NCI-H510A (cell line): ENCODE measurements at regions not wholly inside any gene's neighbourhood (a gene's known extent, or its start where the extent isn't known, plus 50 kb on each side); places are given as distances from the start of the nearest gene placed in this dataset.
"Not testable (repeated sequence)": the region's sequence is repeated elsewhere in the genome, so short reads cannot be mapped to it uniquely, and the experiment has no call there.

Experiments
- DNase-seq: peaks from one replicate; lab custom pipeline; 2025; lab: John Stamatoyannopoulos, UW

DNA sequence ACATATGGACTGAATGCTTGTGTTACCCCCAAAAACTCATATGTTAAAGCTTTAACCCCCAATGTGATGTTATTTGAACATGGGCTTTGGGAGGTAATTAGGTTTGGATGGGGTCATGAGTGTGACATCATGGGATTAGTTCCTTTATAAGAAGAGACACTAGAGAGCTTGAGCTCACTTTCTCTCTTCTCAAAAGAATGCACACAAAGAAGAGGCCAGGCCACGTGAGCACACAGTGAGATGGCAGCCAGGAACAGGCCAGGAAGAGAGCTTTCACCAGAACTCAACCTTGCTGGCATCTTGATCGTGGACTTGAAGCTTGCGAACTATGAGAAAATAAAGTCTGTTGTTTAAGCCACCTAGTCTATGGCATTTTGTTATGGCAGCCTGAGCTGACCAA, 360.6 kb downstream of the NR2F1-AS1 start:
- DNase-seq, result no peak

DNA sequence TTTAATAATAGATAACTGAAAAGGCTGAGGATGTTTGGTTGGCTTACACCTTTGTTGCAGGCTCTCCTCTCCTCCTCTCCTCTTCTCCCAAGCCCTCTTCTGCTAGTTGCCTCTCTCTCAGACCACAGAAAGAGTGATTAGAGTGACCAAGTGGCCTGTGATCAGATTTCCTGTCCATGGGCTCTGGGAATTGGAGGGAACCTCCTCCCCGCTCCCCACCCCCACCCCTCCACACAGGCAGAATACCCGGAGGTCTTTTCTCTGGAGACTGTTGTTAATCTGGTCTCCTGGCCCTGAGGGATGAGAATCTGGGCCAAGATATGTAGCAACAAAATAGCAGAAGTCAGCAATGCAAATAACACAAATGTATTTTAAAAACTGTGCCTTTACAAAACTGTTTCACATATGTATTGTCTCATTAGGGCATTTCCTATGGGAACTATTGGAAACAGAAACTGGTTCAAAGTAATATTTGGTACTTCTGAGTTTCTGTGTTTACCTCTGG, 361.3 kb downstream of the NR2F1-AS1 start:
- DNase-seq, result no peak

DNA sequence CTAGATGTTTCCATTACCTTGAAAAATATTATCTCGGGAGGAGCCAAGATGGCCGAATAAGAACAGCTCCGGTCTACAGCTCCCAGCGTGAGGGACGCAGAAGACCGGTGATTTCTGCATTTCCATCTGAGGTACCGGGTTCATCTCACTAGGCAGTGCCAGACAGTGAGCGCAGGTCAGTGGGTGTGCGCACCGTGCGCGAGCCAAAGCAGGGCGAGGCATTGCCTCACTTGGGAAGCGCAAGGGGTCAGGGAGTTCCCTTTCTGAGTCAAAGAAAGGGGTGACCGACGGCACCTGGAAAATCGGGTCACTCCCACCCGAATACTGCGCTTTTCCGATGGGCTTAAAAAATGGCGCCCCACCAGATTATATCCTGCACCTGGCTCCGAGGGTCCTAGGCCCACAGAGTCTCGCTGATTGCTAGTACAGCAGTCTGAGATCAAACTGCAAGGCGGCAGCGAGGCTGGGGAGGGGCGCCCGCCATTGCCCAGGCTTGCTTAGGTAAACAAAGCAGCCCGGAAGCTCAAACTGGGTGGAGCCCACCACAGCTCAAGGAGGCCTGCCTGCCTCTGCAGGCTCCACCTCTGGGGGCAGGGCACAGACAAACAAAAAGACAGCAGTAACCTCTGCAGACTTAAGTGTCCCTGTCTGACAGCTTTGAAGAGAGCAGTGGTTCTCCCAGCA, 367.8 kb downstream of the NR2F1-AS1 start:
- not testable (repeated sequence) for DNase-seq

DNA sequence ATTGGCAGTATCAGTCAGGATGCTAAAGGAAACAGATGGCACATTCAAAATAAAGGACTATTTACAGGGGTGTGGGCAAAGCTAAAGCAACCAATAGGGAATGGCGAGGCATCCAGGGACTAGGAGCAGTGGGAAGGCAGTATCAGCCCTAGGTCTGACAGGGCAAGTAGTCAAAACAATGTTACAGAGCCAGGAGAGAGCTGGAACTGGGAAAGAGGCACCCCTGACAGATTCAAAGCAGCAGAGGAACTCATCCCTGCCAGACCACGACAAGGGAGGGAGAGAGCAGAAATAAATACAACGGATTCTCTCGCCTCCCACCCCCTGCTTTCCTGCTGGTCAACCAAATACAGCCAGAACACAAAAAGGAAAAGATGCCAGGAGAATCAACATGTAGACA, 371.5 kb downstream of the NR2F1-AS1 start:
- DNase-seq, result no peak

DNA sequence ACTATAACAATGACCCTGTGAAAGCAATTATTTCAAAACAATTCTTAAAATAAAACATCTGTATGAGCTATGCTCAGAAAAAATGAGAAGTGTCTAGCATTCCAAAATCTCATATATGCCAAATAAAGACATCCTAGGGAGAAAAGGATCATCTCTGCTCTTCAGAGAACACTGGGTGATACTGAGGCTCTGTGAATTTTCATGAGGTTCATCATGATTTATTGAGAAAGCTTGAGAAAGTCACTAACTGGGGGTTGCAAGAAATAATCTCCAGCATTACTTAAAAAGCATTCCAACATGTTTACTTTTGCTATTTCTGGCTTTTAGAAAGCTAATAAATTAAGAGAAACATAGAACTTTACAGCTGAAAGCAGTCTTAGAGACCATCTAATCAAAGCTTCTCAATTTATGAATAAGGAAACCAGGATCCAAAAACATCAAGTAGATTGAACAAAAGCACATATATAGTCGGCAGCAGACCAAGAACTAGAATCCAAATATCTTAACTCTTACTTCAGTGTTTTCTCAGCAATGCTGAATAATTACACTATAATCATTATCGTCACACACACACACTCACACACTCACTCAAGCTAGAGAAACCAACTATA, 372.8 kb downstream of the NR2F1-AS1 start:
- no peak for DNase-seq

DNA sequence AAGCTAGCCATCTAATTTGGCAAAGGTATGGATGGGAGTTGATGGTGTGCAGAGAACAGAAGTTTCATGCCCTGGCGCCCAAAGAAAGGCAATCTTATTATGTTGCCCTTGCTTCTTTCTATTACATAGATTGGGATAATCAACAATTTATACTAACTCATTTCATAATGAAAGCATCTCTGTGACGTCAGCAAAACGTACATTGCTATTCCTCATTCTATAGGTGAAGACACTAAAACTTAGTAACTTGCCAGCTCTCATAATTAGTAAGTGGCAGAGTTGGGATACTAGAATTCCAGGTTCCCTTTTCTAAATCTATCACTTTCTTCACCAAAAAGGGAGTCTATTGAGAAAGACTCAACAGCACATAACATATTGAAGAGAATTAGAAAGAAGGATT, 374.8 kb downstream of the NR2F1-AS1 start:
- no peak for DNase-seq

DNA sequence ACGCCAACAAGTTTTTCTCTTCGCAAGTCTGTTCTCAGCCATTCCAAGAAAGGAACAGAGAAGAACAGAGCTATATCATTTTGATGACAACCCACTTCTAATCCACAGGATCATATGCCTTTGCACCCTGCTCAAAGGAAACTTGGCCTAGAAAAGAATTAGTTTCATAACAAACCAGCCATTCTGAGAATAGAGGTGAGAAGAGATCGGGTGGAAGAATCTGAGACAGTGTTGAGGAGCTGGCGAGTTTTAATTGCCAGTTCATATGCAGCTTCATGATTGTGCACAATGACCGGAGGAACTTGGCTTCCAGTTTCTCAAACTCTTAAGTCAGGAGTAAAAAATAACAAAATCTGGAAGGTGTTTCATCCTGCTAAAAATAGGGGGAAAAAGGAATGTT, 380.0 kb downstream of the NR2F1-AS1 start:
- no peak for DNase-seq

DNA sequence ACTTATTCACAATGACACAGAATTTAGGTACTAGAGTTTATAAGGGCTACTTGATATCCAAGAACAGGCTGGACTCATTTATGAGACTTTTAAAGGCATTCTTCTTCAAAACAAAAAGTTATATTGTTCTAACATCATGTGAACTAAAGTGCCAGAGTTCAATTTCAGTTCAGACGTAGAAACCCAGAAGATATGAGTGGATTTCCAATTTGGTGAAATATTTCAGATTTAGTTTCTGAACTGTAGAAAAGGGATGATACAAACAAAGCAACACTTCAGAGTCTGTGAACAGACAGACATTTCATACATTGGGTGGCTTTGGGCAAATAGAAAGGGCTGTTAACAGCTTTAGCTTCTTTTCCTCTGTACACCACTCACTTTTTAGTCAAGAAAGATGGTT, 384.0 kb downstream of the NR2F1-AS1 start:
- DNase-seq, result no peak

DNA sequence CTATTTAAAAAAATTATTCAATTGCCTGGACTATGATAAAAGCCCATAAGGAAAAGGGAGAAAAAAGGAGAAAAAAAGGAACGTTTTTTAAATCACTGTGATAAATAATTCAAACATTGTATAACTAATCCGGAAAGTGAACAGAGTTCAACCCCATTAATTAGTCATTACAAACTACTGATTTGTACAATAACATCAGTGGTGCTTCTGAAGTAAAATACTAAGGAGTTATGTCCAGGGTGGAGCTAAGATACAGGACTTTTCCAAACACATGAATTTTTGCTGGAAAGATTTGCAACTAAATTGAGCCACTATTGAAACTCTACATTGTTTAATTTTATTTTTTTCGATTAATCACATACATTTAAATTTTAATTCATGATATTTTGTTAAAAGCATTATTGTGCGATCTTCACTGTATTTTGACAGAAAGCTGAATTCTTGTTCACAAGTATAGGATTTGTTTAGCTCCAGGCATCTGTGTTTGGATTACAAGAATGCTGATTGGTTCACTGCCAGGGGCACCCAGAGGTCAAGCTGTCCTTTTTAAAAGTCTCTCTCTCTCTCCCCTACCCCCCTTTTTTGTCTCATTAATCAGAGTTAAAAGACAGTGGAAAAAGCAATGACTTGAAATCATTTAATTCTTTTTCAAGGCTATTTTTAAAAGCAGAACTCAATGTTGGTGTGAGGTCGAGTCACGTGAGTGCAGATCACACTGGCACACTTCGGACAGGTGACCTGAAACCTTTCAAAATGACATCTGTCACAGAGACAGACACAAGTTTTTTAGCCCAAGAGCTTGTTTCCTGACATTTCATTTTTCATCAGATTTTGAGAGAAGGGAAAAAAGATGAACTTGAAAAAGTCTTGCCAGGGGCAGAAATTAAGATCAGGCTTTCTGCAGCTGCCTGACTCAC, 387.3 kb downstream of the NR2F1-AS1 start:
- no peak for DNase-seq

DNA sequence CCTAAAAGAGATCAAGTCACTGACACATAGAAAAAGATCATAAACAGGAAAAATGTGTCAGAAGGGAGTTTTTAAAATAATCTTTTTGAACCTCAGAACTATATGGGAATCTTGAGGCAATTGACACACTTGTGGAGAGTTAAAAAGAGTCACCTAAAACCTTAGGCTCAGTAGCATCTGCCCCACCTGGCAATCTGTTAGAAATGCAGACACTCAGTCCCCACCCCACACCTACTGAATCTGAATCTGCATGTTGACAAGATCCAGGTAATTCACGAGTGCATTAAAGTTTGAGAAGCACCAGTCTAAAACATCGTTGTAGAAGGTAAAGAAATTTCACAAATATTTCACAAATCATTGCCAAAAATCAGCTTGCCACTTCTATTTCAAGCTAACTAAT, 388.3 kb downstream of the NR2F1-AS1 start:
- no peak for DNase-seq

DNA sequence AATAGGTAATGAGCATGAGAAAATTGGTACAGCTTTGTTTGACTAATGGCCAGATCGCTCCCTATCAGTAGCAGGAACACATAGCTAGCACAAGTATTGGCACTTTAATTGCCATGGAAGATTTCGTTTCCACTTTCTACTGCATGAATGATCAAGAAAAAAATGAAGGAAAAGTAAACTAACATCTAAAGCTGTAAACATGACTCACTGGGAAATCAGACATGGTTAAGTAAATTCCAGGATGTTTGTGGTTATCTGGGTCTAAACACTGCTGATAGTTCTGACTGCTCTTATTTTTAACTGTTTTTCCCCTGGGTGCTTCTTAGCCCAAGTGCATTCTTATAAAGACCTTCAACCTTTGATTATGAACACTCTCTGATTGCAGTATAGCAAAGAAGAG, 388.9 kb downstream of the NR2F1-AS1 start:
- DNase-seq, result no peak

DNA sequence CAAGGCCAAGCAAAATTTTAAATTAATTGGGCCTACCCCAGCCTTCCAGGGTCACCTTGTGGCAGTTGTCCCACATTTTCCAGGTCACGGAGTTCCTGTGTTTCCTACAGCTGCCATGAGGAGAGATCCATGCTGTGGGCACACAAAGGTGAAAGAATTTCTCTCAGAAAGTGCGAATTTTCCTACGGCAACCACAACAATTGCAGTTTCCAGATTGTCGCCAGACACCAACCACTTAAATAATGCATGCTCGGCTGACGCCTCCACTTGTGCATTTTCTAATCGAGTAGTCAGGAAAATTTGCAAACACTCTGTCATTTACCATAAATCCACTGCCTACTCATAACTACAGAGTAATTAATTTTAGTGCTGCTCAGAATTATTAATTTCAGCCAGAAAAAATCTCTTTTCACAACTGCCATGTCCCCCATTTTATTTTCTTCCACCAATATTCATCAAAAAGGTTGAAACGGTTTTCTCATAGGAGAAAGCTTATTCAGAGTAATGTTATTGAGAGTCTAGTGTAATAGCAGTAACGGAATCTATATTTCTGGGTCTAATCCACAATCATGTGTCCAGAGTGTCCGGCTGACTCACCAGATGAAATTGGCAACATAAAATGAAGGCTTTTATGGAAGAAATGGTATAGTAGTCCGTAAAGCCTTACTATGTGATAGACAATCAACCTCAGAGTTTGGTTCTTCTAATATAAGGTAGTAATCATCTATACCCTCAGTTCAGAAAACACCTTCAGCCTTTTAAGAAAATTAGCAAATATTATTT, 389.8 kb downstream of the NR2F1-AS1 start:
- DNase-seq, result no peak

DNA sequence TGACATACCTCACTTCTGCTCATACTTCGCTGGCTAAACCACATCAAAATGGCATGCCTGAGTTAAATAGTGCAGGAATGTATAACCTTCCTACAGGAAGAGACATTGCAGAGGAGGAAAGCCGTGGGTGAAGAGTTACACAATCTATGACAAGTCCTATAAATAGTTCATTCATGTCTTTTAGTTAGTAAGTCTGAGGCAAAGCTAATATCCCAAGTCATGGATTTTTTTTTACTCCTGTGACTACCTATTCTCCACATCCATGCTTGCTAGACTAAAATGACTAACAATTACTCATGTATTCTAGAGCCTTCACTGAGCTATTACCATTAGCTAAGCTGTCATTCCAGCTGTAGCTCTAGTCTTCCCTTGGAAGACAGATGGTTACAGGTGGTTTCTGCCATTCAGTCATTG, 391.3 kb downstream of the NR2F1-AS1 start:
- no peak for DNase-seq

DNA sequence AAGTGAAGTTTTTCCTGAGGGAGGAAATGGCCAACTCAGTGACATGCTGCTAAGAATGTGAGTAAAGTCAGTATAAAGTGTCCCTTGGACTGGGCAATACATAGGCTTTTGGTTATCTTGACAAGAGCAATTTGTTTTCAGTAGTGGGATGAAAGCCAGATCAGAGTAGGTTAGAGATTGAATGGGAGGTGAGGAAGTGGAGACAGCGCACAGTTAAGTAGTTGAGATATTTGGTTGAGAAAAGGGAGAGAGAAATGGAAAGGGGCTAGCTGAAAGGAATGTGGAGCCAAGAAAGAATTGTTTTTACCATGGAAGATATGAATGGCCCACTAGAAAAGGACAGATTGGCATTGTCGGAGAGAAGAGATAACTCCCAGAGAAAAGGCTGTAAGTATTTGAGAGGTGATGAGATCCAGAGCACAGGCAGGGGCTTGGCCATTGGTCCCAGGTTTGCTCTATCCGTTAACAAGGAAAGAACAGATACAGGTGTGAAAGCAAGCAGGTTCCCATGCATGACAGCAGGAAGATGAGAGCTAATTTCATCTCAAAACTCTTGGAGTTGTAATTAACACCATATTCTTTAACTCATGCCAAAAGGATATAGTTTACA, 392.0 kb downstream of the NR2F1-AS1 start:
- no peak for DNase-seq

DNA sequence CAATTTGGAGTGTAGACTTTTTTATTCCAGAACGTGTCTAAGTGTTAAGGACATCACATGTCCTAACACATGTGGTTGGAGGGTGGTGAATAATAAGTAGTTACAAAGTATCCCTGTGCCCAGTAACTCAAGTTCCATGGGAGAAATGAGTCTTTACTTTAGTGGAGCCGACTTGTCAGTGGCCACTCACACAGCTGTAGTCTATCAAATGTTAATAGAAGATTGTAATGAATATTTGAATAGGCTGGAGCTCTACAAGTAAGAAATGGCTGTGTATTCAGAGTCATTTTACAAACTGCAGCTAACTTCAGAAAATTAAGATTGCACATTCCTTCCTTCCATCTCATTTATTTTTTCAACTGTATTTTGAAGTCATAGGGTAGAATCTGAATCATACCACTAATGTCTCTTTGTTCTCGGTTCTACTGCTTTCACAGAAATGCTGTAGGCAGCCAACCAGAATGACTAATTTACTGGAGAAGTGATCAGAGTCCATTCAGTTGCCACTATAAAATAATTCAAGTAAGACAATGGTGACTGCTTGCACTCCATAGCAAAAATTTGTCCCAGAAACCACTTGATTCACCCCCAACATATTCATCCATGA, 394.8 kb downstream of the NR2F1-AS1 start:
- DNase-seq, result no peak

DNA sequence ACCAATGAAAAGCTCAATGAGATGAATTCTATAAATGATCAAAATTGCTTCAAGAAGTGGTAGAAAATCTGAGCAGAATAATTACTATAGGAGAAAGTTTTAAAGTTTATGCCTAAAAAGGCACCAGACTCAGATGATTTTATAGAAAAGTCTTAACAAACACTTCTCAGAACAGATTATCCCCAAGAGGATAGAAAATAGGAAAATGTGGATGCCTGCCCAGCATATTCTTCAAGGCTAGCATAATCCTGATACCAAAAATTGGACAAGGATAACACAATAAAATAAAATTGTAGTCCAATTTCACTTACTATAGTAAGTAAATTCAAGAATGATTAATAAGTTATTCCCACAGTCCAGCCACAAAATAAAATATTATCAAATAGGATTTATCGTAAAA, 397.0 kb downstream of the NR2F1-AS1 start:
- DNase-seq, result no peak

DNA sequence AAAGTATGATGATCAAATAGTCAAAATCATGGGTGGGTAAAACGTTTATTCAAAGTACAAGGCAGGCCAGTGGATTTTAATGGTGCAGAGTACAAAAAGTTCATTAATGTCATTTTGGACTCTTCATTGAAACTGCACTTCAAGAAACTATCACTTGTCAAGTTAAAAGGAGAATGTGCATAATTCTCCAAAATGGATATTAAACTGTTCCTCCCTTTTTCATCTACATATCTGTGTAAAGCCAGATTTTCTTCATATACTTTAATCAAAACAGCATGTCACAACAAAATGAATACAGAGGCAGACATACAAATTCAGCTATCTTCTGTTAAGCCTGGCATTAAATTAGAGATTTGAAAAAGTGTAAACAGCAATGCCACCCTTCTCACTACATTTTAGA, 401.6 kb downstream of the NR2F1-AS1 start:
- DNase-seq, result no peak

DNA sequence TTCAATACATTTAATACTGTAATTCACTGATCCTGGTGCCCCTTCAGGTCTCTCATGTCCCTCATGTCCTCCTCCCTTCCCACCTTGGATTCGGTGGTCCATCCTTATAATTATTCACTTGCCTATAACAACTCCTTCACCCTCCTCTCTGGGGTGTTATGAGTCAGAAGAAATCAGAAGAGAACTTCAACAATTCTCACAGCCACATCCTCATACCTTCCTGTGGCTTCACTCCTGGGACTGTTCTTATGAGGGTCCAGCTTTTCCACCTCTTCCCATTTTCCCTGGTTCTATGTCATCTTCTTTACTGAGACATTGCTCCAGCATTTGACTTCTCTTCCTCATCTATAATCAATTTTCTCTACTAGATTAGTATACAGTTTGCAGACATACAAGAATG, 406.1 kb downstream of the NR2F1-AS1 start:
- DNase-seq, result no peak

DNA sequence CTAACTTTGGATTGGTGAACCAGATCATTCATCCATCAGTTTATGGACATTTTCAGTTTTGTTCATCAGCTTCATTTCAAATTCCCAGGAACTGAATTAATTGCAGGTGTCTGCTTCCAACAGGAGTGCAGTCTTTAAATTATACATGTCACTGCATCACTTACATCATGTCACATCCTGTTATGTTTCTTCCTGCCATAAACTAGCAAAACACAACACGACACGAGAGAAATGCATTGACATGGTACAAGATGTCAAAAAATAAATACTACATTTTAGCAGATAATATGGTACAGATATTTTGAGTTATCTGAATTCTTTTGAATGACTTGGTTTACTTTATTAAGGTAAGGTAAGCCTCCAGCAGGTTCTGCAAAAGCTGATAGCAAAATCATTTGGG, 415.5 kb downstream of the NR2F1-AS1 start:
- DNase-seq, result no peak

DNA sequence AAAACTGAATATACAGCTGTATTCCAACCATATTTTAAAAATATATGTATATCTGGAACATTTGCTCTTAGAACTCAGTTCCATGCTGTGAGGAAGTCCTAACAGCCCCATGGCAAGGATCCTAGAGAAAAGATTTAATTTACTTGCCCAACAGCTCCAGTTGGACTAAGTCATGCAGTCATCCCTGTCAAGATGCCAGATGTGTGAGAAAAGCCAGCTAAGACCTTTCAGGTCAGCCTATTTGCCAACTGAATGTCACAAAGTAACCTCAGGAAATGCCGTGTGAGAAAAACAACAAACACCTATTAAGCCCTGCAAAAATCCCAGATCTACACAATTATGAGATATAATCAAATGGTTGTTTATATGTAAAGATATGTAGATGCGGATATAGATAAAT, 416.3 kb downstream of the NR2F1-AS1 start:
- DNase-seq, result no peak

DNA sequence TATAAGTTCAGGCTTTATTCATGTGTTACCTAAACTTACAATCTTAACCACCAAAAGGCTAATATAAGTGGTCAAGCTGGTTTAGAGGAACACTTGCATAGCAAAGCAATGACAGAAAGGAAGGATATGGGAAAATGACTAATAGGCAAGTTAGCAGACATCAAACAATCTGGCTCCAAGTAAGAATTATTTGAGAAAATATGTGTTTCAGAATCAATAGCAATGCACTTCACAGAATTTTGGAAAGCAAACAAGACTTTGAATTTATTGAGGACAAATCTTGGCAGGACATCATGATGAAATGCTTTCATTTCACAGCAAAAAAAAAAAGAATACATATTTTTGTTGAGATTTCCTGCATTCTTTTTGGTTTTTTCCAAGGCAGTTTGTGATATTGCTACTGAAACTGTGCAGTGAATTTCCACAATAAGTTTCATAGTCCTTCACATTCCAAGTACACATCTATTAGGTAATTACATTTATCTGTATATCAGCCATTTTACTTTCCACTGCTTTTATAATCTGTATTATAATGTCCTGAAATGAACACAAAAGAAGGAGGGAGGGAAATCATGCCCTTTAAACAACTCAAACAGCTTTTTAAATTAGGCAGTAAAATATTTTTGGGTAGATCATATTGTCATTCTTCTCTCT, 417.9 kb downstream of the NR2F1-AS1 start:
- no peak for DNase-seq
